Occipital lobe (tissue), 1 donor: ENCODE measurements at regions not wholly inside any gene's neighbourhood (a gene's known extent, or its start where the extent isn't known, plus 50 kb on each side); places are given as distances from the start of the nearest gene placed in this dataset.

Source experiments
- DNase-seq: peaks from one replicate; lab custom pipeline; 2025; lab: John Stamatoyannopoulos, UW

- no peak for DNase-seq
Observed at GRCh38 chr2:118292991-118293390, 204.7 kb downstream of the INSIG2 start.

- no peak for DNase-seq
Observed at GRCh38 chr2:118291251-118291880, 203.1 kb downstream of the INSIG2 start.

GRCh38 chr2:118290411-118291250 lies 202.4 kb downstream of the INSIG2 start:
- DNase-seq: no peak

- no peak for DNase-seq
Observed at GRCh38 chr2:118279005-118279404, 190.7 kb downstream of the INSIG2 start.

- DNase-seq: no peak
Observed at GRCh38 chr2:118278046-118278445, 189.8 kb downstream of the INSIG2 start.

GRCh38 chr2:118274841-118275510 lies 186.7 kb downstream of the INSIG2 start:
- DNase-seq: no peak

GRCh38 chr2:118272391-118272790 lies 184.1 kb downstream of the INSIG2 start:
- DNase-seq: no peak

- no peak for DNase-seq
Observed at GRCh38 chr2:118269408-118270051, 181.3 kb downstream of the INSIG2 start.

- no peak for DNase-seq
Observed at GRCh38 chr2:118268268-118268667, 180.0 kb downstream of the INSIG2 start.

- DNase-seq: no peak
Observed at GRCh38 chr2:118265873-118266455, 177.7 kb downstream of the INSIG2 start.

- DNase-seq: no peak
Observed at GRCh38 chr2:118264232-118264990, 176.1 kb downstream of the INSIG2 start.

GRCh38 chr2:118257696-118258095 lies 169.4 kb downstream of the INSIG2 start:
- DNase-seq: no peak

- no peak for DNase-seq
Observed at GRCh38 chr2:118255771-118256372, 167.6 kb downstream of the INSIG2 start.

- DNase-seq: no peak
Observed at GRCh38 chr2:118255301-118255700, 167.0 kb downstream of the INSIG2 start.

- DNase-seq: no peak
Observed at GRCh38 chr2:118254116-118254515, 165.8 kb downstream of the INSIG2 start.

GRCh38 chr2:118251427-118251826 lies 163.2 kb downstream of the INSIG2 start:
- DNase-seq: no peak

GRCh38 chr2:118250463-118250862 lies 162.2 kb downstream of the INSIG2 start:
- DNase-seq: no peak

GRCh38 chr2:118250001-118250400 lies 161.7 kb downstream of the INSIG2 start:
- DNase-seq: no peak

- no peak for DNase-seq
Observed at GRCh38 chr2:118249531-118249930, 161.3 kb downstream of the INSIG2 start.

- DNase-seq: no peak
Observed at GRCh38 chr2:118246726-118247125, 158.5 kb downstream of the INSIG2 start.
